ENCODE measurements at regions not wholly inside any gene's neighbourhood (a gene's known extent, or its start where the extent isn't known, plus 50 kb on each side); places are given as distances from the start of the nearest gene placed in this dataset.

DNA sequence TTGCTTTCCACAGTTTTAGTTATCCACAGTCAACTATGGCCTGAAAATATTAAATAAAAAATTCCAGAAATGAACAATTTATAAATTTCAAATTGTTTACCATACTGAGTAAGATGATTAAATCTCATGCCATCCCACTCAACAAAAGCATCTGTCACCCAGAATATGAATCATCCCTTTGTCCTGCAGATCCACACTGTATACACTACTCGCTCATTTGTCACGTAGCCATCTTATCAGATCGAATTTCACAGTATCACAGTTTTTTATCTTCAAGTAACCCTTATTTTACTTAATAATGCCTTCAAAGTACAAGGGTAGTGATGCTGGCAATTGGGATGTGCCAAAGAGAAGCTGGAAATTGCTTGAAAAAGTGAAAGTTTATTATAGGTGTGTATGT lies 291.8 kb upstream of the LRATD1 start:
- ATAC-seq (no peak), DNase-seq (no peak)
- intact Hi-C loops (cut with DNase I), result no loop called here
- no peaks in the 10 kb centered on the region for H3K36me3 ChIP-seq
- no peaks in the 10 kb centered on the region for H3K4me1 ChIP-seq
- 65 to 77% (median 70%) methylated on average over 3 of the region's 3 CpGs for WGBS, 4 donors
- peaks cover 0 to 3% (median 0%) of the 10 kb centered on the region in 12 donors for H3K9me3 ChIP-seq
- no peaks in the 10 kb centered on the region for H3K27me3 ChIP-seq
- TF ChIP-seq, protein P1, sequence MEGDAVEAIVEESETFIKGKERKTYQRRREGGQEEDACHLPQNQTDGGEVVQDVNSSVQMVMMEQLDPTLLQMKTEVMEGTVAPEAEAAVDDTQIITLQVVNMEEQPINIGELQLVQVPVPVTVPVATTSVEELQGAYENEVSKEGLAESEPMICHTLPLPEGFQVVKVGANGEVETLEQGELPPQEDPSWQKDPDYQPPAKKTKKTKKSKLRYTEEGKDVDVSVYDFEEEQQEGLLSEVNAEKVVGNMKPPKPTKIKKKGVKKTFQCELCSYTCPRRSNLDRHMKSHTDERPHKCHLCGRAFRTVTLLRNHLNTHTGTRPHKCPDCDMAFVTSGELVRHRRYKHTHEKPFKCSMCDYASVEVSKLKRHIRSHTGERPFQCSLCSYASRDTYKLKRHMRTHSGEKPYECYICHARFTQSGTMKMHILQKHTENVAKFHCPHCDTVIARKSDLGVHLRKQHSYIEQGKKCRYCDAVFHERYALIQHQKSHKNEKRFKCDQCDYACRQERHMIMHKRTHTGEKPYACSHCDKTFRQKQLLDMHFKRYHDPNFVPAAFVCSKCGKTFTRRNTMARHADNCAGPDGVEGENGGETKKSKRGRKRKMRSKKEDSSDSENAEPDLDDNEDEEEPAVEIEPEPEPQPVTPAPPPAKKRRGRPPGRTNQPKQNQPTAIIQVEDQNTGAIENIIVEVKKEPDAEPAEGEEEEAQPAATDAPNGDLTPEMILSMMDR (IDR thresholded peaks at IDR 0.05), result no peak
- no peak for TF ChIP-seq POLR2A (IDR thresholded peaks at IDR 0.05)
- H3K4me3 ChIP-seq, result no peak overlapping the region
- no peak overlapping the region for H3K27ac ChIP-seq

- H3K4me1 ChIP-seq, result no peaks in the 10 kb centered on the region
- no peak overlapping the region for H3K27ac ChIP-seq
- no peaks in the 10 kb centered on the region for H3K27me3 ChIP-seq
- no peak overlapping the region for H3K4me3 ChIP-seq
- H3K36me3 ChIP-seq, result no peaks in the 10 kb centered on the region
- no peak for TF ChIP-seq POLR2A (IDR thresholded peaks at IDR 0.05)
- TF ChIP-seq, protein P1 (IDR thresholded peaks at IDR 0.05), result no peak
- 74 to 90% (median 83%) methylated on average over 2 to 3 of the region's 3 CpGs for WGBS, 4 donors
- intact Hi-C loops (cut with DNase I), result no loop called here
- ATAC-seq, result no peak
- H3K9me3 ChIP-seq, result peaks cover 0 to 3% (median 0%) of the 10 kb centered on the region in 12 donors
- DNase-seq, result no peak
Measured at GRCh38 chr2:14342313-14342712, 290.2 kb upstream of the LRATD1 start.

DNA sequence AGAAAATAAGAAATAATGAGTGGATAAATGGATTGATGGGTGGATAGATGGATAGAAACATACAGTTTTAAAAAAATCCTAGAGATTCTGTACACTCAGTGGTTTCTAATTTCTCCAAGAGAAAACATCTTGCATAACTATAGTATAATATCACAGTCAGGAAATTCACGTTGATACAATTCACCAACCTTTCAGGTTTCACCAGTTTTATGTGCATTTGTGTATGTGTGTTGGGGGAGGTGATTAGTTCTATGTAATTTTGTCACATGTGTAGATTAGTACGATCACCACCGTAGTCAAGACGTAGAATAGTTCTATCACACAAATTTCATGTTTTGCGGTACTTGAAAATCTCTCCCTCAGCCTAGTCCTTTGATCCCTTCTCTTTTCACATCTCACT lies 288.2 kb upstream of the LRATD1 start:
- Histone ChIP-seq H3K27me3 (no peaks in the 10 kb centered on the region), H3K9me3 (peaks cover 0 to 3% (median 0%) of the 10 kb centered on the region in 12 donors), H3K4me3 (no peak overlapping the region), H3K36me3 (no peaks in the 10 kb centered on the region), H3K4me1 (no peaks in the 10 kb centered on the region), H3K27ac (no peak overlapping the region)
- intact Hi-C loops (cut with DNase I), result no loop called here
- no peak for ATAC-seq
- TF ChIP-seq POLR2A (IDR thresholded peaks at IDR 0.05), result no peak
- TF ChIP-seq, protein P1 (IDR thresholded peaks at IDR 0.05), result no peak
- DNase-seq, result no peak
- 85 to 93% (median 88%) methylated on average over 5 of the region's 5 CpGs for WGBS, 4 donors

DNA sequence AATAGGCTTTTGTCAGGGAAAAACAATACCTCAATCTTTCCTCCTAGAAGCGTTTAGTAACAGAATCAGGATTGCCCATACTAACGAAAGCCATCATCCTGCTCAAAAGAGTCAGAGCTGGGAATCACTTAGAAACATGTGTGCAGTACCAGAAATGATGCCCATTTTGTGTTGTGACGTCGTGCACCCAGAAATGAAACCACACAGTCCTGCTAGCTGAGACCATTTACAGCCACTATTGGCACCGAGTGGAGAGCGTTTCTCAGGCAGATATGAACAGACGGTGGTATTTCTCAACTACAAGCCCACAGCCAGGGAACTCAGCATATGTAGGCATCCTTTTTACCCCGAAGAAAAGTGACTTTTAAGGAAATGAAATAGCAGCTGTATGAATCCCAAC lies 284.3 kb upstream of the LRATD1 start:
- Histone ChIP-seq H3K27ac (no peak overlapping the region), H3K36me3 (no peaks in the 10 kb centered on the region), H3K4me1 (no peaks in the 10 kb centered on the region), H3K9me3 (no peaks in the 10 kb centered on the region), H3K27me3 (no peaks in the 10 kb centered on the region), H3K4me3 (no peak overlapping the region)
- TF ChIP-seq, protein P1 (IDR thresholded peaks at IDR 0.05), result no peak
- TF ChIP-seq POLR2A (IDR thresholded peaks at IDR 0.05), result no peak
- no peak for ATAC-seq
- intact Hi-C loops (cut with DNase I), result no loop called here
- 71 to 76% (median 74%) methylated on average over 8 of the region's 8 CpGs for WGBS, 4 donors
- DNase-seq, result no peak

All from heart left ventricle (tissue), 16 donors.